ENCODE measurements at regions not wholly inside any gene's neighbourhood (a gene's known extent, or its start where the extent isn't known, plus 50 kb on each side); places are given as distances from the start of the nearest gene placed in this dataset.

DNA sequence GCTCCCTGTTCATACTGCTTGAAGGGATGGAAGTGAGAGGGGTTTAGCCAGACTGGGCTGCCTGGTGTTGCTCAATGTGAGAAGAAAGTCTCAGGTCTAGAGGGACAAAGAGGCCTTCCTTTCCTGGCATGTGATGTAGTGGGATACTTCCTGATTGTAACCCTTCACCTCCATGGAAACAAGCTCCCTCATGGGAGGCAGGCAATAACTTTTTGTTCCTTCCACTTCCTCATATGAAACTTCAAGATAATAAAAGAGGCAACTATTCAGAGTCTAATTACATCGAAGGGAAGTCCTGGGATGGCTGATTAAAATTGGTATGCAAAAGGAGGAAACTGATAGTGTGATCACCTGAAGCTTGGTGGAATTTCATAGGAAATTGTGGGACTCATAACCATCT lies 84.1 kb upstream of the ETV1 start:
- in situ Hi-C loops (cut with HindIII; ENCODE audit: low pct_unique_long_range_greater_than_20kb, low sequenced_read_pairs) (no loop called here), intact Hi-C loops (cut with micrococcal nuclease; ENCODE audit: unreplicated experiment) (no loop called here)
- no peak for DNase-seq (ENCODE audit: low read depth, low spot score)
- H3K27me3 ChIP-seq (ENCODE audit: control insufficient read depth, insufficient read depth, low read length), result no peaks in the 10 kb centered on the region
- ChIA-PET CTCF (interaction anchor here (0.6 kb wide), 1 partner anchor 63 kb away, joined by 8 read pairs; no protein-coding TSS in a partner anchor), POLR2A (no interaction called here)
- no peaks in the 10 kb centered on the region for H3K9me3 ChIP-seq (ENCODE audit: control insufficient read depth, insufficient read depth, low read depth, low read length)
- TF ChIP-seq, protein P1, sequence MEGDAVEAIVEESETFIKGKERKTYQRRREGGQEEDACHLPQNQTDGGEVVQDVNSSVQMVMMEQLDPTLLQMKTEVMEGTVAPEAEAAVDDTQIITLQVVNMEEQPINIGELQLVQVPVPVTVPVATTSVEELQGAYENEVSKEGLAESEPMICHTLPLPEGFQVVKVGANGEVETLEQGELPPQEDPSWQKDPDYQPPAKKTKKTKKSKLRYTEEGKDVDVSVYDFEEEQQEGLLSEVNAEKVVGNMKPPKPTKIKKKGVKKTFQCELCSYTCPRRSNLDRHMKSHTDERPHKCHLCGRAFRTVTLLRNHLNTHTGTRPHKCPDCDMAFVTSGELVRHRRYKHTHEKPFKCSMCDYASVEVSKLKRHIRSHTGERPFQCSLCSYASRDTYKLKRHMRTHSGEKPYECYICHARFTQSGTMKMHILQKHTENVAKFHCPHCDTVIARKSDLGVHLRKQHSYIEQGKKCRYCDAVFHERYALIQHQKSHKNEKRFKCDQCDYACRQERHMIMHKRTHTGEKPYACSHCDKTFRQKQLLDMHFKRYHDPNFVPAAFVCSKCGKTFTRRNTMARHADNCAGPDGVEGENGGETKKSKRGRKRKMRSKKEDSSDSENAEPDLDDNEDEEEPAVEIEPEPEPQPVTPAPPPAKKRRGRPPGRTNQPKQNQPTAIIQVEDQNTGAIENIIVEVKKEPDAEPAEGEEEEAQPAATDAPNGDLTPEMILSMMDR (IDR thresholded peaks at IDR 0.05), result no peak
- TF ChIP-seq, protein P2, sequence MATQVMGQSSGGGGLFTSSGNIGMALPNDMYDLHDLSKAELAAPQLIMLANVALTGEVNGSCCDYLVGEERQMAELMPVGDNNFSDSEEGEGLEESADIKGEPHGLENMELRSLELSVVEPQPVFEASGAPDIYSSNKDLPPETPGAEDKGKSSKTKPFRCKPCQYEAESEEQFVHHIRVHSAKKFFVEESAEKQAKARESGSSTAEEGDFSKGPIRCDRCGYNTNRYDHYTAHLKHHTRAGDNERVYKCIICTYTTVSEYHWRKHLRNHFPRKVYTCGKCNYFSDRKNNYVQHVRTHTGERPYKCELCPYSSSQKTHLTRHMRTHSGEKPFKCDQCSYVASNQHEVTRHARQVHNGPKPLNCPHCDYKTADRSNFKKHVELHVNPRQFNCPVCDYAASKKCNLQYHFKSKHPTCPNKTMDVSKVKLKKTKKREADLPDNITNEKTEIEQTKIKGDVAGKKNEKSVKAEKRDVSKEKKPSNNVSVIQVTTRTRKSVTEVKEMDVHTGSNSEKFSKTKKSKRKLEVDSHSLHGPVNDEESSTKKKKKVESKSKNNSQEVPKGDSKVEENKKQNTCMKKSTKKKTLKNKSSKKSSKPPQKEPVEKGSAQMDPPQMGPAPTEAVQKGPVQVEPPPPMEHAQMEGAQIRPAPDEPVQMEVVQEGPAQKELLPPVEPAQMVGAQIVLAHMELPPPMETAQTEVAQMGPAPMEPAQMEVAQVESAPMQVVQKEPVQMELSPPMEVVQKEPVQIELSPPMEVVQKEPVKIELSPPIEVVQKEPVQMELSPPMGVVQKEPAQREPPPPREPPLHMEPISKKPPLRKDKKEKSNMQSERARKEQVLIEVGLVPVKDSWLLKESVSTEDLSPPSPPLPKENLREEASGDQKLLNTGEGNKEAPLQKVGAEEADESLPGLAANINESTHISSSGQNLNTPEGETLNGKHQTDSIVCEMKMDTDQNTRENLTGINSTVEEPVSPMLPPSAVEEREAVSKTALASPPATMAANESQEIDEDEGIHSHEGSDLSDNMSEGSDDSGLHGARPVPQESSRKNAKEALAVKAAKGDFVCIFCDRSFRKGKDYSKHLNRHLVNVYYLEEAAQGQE (IDR thresholded peaks at IDR 0.05; ENCODE audit: insufficient read depth in 1 of 2, low read depth in 2 of 2, low read length in 1 of 2), result no peak
- TF ChIP-seq TCF7L2 (IDR thresholded peaks at IDR 0.05; ENCODE audit: low read depth, low read length), result no peak
- no peak for TF ChIP-seq SIN3A (IDR thresholded peaks at IDR 0.05; ENCODE audit: borderline replicate concordance, insufficient read depth, low read depth, low read length)
- no peak for TF ChIP-seq POLR2AphosphoS5 (IDR thresholded peaks at IDR 0.05; ENCODE audit: low read depth, low read length)
- no peaks in the 10 kb centered on the region for H3K4me1 ChIP-seq (ENCODE audit: control insufficient read depth, insufficient read depth, low read length)
- no peak overlapping the region for H3K4me3 ChIP-seq (ENCODE audit: low read depth in 2 of 2, low read length in 2 of 2)
- no peak overlapping the region for H3K27ac ChIP-seq (ENCODE audit: low read length)
- no peak for ATAC-seq
- no peaks in the 10 kb centered on the region for H3K36me3 ChIP-seq (ENCODE audit: control insufficient read depth, insufficient read depth, low read length)
- no TSS peak for BruUV-seq (replicated peaks)

DNA sequence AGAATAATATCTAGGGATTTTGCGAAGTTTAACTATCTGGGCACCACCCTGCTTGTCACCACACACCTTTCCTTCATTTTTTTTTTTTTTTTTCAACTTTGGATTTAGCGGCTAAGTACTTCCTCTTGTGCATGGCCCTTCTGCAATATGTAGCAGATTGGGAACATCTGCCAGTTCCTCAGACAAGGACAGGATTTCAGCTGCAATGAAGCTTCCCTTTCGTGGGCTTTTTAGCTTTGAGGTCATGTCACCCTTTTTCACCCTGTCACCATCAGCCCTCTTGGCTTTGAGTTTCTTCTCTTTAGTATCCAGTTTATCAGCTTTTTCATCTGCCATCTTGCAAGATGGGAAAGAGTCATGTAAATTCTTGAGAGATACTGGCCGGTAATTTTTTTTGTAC lies 81.6 kb upstream of the ETV1 start:
- Histone ChIP-seq H3K9me3 (ENCODE audit: control insufficient read depth, insufficient read depth, low read depth, low read length) (no peaks in the 10 kb centered on the region), H3K27ac (ENCODE audit: low read length) (no peak overlapping the region), H3K27me3 (ENCODE audit: control insufficient read depth, insufficient read depth, low read length) (no peaks in the 10 kb centered on the region), H3K4me1 (ENCODE audit: control insufficient read depth, insufficient read depth, low read length) (no peaks in the 10 kb centered on the region), H3K4me3 (ENCODE audit: low read depth in 2 of 2, low read length in 2 of 2) (no peak overlapping the region), H3K36me3 (ENCODE audit: control insufficient read depth, insufficient read depth, low read length) (no peaks in the 10 kb centered on the region)
- intact Hi-C loops (cut with micrococcal nuclease; ENCODE audit: unreplicated experiment), result no loop called here
- in situ Hi-C loops (cut with HindIII; ENCODE audit: low pct_unique_long_range_greater_than_20kb, low sequenced_read_pairs), result no loop called here
- TF ChIP-seq POLR2AphosphoS5 (IDR thresholded peaks at IDR 0.05; ENCODE audit: low read depth, low read length) (no peak), TCF7L2 (IDR thresholded peaks at IDR 0.05; ENCODE audit: low read depth, low read length) (no peak), SIN3A (IDR thresholded peaks at IDR 0.05; ENCODE audit: borderline replicate concordance, insufficient read depth, low read depth, low read length) (no peak)
- TF ChIP-seq, protein P2 (IDR thresholded peaks at IDR 0.05; ENCODE audit: insufficient read depth in 1 of 2, low read depth in 2 of 2, low read length in 1 of 2), result no peak
- TF ChIP-seq, protein P1 (IDR thresholded peaks at IDR 0.05), result no peak
- ChIA-PET CTCF (no interaction called here), POLR2A (no interaction called here)
- DNase-seq (ENCODE audit: low read depth, low spot score) (no peak), ATAC-seq (no peak)
- BruUV-seq (replicated peaks), result no TSS peak
